HepG2 (cell line): ENCODE measurements at regions not wholly inside any gene's neighbourhood (a gene's known extent, or its start where the extent isn't known, plus 50 kb on each side); places are given as distances from the start of the nearest gene placed in this dataset.

ENCODE experiments used
- FOSL2 ChIP-seq: sonication (generic); formaldehyde crosslinking; IDR thresholded peaks from 2 replicates; pipeline ENCODE4 v1.4.0; 2020; ENCODE audit warnings: missing genetic modification reagents
- GATA4 ChIP-seq: sonication (generic); IDR thresholded peaks from 2 replicates; pipeline ENCODE4 v1.6.1; 2016; ENCODE audit warnings: antibody characterized with exemption, low read depth, borderline replicate concordance
- HES4 ChIP-seq: sonication (generic); formaldehyde crosslinking; IDR thresholded peaks from 2 replicates; pipeline ENCODE4 v1.9.0; 2021; ENCODE audit warnings: mild to moderate bottlenecking, missing genetic modification reagents, borderline replicate concordance
- KDM6A ChIP-seq: IDR thresholded peaks from 2 replicates; pipeline ENCODE4 v1.6.1; 2016; ENCODE audit warnings: low read depth
- MEIS2 ChIP-seq: sonication (generic); formaldehyde crosslinking; IDR thresholded peaks from 2 replicates; pipeline ENCODE4 v1.9.0; 2021; ENCODE audit warnings: mild to moderate bottlenecking, missing genetic modification reagents
- NR2F1 ChIP-seq, 2 experiments: fragments of 450-650 bp in 1 of 2; formaldehyde crosslinking in 1 of 2; IDR thresholded peaks; 2 replicates each; pipeline versions ENCODE4 v1.5.0 to v1.6.1; 2016 to 2020; ENCODE audit warnings: mild to moderate bottlenecking in 1 of 2, missing compliant biosample characterization in 1 of 2, missing genetic modification reagents in 1 of 2, moderate library complexity in 1 of 2
- NR3C1 ChIP-seq: sonication (generic); formaldehyde crosslinking; IDR thresholded peaks from 2 replicates; pipeline ENCODE4 v1.4.0; 2020; ENCODE audit warnings: missing genetic modification reagents
- ONECUT2 ChIP-seq: sonication (generic); formaldehyde crosslinking; IDR thresholded peaks from 2 replicates; pipeline ENCODE4 v1.4.0; 2020; ENCODE audit warnings: missing genetic modification reagents
- TRIM24 ChIP-seq: sonication (generic); formaldehyde crosslinking; IDR thresholded peaks from 2 replicates; pipeline ENCODE4 v1.8.0; 2022; ENCODE audit warnings: mild to moderate bottlenecking, missing genetic modification reagents
- ZEB1 ChIP-seq: IDR thresholded peaks from 2 replicates; pipeline ENCODE4 v1.6.1; 2012; ENCODE audit warnings: mild to moderate bottlenecking, low read depth, inconsistent platforms; ENCODE audit not compliant: insufficient replicate concordance
- ZFYVE20 ChIP-seq: sonication (generic); formaldehyde crosslinking; IDR thresholded peaks from 2 replicates; pipeline ENCODE4 v1.8.0; 2023; ENCODE audit warnings: low read depth, mild to moderate bottlenecking, moderate library complexity, missing genetic modification reagents, borderline replicate concordance
- ZNF326 ChIP-seq: sonication (generic); formaldehyde crosslinking; IDR thresholded peaks from 2 replicates; pipeline ENCODE4 v1.4.0; 2020; ENCODE audit warnings: missing genetic modification reagents, borderline replicate concordance
- ZNF331 ChIP-seq: sonication (generic); formaldehyde crosslinking; IDR thresholded peaks from 2 replicates; pipeline ENCODE4 v1.4.0; 2020; ENCODE audit warnings: missing genetic modification reagents
- TF ChIP-seq, protein P1 (sequence below): sonication (generic); IDR thresholded peaks from 2 replicates; pipeline ENCODE4 v1.6.1; 2016; ENCODE audit warnings: low read depth, borderline replicate concordance
- TF ChIP-seq, protein P2 (sequence below): sonication (generic); formaldehyde crosslinking; IDR thresholded peaks from 2 replicates; pipeline ENCODE4 v1.4.0; 2020; ENCODE audit warnings: mild to moderate bottlenecking, missing genetic modification reagents, borderline replicate concordance
- TF ChIP-seq, protein P3 (sequence below): sonication (generic); formaldehyde crosslinking; conservative IDR thresholded peaks from 2 replicates; pipeline ENCODE4 v1.4.0; 2020; ENCODE audit warnings: mild to moderate bottlenecking, missing genetic modification reagents, moderate library complexity
- TF ChIP-seq, protein P4 (sequence below): sonication (generic); formaldehyde crosslinking; IDR thresholded peaks from 2 replicates; pipeline ENCODE4 v1.4.0; 2020; ENCODE audit warnings: missing genetic modification reagents, mild to moderate bottlenecking, borderline replicate concordance
- TF ChIP-seq, protein P5 (sequence below): IDR thresholded peaks from 2 replicates; pipeline ENCODE4 v1.6.1; 2018; ENCODE audit warnings: missing genetic modification reagents, mild to moderate bottlenecking, missing compliant biosample characterization

DNA sequence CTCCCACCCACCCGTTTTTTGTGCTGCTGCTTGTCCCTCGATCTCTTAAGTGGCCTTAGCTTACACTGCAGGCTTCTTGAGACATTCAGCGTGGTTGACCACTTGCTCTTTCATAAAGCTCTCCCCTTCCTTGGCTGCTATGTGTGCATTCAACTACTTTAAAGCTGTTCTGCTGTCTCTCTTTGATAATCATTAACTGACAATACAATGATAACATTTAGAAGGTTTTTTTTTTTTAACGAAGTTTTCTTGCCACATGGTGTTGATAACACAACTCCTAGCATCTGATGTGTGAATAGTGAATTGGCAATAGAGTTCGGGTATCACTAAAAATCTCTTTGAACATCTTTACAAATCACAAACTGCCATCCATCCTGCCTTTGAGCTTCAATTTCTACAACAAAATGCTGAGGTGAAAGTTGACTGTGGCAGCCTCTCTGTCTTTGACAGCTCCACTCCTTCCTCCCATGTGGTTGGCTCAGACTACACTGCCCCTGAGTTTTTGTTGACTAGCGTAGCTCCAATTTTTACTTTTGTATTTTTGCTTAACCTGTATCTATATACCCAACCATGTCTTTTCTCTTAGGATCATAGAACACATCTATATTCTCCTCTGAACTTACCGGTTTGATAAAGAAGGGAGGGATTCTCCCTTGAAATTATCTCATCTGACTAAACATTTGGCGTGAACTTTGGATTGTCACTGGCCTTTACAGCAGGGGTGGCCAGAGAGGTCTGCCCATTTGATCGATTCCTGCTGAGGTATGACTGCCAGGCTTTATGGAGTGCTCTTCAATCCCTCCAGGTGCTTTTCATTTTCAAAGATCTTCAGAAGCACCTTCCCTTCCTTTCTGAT is 409.4 kb upstream of the CD180 start (continued):
- no peak for TF ChIP-seq NR3C1 (CRISPR knock-in tag)
- peak; percentile 53; the same call in 1 of the 2 replicates for TF ChIP-seq FOSL2
- TF ChIP-seq ZNF326 (CRISPR knock-in tag): no peak
- no peak; the same call in 1 of the 2 replicates for TF ChIP-seq ZNF331 (CRISPR knock-in tag)
- TF ChIP-seq, protein P1, sequence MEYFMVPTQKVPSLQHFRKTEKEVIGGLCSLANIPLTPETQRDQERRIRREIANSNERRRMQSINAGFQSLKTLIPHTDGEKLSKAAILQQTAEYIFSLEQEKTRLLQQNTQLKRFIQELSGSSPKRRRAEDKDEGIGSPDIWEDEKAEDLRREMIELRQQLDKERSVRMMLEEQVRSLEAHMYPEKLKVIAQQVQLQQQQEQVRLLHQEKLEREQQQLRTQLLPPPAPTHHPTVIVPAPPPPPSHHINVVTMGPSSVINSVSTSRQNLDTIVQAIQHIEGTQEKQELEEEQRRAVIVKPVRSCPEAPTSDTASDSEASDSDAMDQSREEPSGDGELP: peak; percentile 3; the same call in 1 of the 2 replicates
- peak; percentile 76 for TF ChIP-seq KDM6A (CRISPR knock-in tag)
- TF ChIP-seq TRIM24 (CRISPR knock-in tag): no peak
- no peak for TF ChIP-seq ZFYVE20 (CRISPR knock-in tag)
- TF ChIP-seq, protein P2, sequence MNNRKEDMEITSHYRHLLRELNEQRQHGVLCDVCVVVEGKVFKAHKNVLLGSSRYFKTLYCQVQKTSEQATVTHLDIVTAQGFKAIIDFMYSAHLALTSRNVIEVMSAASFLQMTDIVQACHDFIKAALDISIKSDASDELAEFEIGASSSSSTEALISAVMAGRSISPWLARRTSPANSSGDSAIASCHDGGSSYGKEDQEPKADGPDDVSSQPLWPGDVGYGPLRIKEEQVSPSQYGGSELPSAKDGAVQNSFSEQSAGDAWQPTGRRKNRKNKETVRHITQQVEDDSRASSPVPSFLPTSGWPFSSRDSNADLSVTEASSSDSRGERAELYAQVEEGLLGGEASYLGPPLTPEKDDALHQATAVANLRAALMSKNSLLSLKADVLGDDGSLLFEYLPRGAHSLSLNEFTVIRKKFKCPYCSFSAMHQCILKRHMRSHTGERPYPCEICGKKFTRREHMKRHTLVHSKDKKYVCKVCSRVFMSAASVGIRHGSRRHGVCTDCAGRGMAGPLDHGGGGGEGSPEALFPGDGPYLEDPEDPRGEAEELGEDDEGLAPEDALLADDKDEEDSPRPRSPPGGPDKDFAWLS (CRISPR knock-in tag): no peak
- peak; percentile 75 for TF ChIP-seq GATA4
- TF ChIP-seq, protein P3, sequence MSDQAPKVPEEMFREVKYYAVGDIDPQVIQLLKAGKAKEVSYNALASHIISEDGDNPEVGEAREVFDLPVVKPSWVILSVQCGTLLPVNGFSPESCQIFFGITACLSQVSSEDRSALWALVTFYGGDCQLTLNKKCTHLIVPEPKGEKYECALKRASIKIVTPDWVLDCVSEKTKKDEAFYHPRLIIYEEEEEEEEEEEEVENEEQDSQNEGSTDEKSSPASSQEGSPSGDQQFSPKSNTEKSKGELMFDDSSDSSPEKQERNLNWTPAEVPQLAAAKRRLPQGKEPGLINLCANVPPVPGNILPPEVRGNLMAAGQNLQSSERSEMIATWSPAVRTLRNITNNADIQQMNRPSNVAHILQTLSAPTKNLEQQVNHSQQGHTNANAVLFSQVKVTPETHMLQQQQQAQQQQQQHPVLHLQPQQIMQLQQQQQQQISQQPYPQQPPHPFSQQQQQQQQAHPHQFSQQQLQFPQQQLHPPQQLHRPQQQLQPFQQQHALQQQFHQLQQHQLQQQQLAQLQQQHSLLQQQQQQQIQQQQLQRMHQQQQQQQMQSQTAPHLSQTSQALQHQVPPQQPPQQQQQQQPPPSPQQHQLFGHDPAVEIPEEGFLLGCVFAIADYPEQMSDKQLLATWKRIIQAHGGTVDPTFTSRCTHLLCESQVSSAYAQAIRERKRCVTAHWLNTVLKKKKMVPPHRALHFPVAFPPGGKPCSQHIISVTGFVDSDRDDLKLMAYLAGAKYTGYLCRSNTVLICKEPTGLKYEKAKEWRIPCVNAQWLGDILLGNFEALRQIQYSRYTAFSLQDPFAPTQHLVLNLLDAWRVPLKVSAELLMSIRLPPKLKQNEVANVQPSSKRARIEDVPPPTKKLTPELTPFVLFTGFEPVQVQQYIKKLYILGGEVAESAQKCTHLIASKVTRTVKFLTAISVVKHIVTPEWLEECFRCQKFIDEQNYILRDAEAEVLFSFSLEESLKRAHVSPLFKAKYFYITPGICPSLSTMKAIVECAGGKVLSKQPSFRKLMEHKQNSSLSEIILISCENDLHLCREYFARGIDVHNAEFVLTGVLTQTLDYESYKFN: peak; percentile 96
- TF ChIP-seq, protein P4, sequence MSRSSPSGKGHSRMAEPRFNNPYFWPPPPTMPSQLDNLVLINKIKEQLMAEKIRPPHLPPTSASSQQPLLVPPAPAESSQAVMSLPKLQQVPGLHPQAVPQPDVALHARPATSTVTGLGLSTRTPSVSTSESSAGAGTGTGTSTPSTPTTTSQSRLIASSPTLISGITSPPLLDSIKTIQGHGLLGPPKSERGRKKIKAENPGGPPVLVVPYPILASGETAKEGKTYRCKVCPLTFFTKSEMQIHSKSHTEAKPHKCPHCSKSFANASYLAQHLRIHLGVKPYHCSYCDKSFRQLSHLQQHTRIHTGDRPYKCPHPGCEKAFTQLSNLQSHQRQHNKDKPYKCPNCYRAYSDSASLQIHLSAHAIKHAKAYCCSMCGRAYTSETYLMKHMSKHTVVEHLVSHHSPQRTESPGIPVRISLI (CRISPR knock-in tag): peak; percentile 81; the same call in 1 of the 2 replicates
- TF ChIP-seq MEIS2 (CRISPR knock-in tag): no peak
- TF ChIP-seq NR2F1 (CRISPR knock-in tag; IDR thresholded peaks at IDR 0.05): peak; percentile 36 to 75; a peak in 2 of 4 replicates
- TF ChIP-seq, protein P5, sequence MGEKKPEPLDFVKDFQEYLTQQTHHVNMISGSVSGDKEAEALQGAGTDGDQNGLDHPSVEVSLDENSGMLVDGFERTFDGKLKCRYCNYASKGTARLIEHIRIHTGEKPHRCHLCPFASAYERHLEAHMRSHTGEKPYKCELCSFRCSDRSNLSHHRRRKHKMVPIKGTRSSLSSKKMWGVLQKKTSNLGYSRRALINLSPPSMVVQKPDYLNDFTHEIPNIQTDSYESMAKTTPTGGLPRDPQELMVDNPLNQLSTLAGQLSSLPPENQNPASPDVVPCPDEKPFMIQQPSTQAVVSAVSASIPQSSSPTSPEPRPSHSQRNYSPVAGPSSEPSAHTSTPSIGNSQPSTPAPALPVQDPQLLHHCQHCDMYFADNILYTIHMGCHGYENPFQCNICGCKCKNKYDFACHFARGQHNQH (CRISPR knock-in tag): peak; percentile 43; the same call in 1 of the 2 replicates
- no peak for TF ChIP-seq HES4 (CRISPR knock-in tag)
- peak; percentile 98 for TF ChIP-seq ONECUT2 (CRISPR knock-in tag)
- peak; percentile 69 for TF ChIP-seq ZEB1
